ENCODE measurements at regions not wholly inside any gene's neighbourhood (a gene's known extent, or its start where the extent isn't known, plus 50 kb on each side); places are given as distances from the start of the nearest gene placed in this dataset.

DNA sequence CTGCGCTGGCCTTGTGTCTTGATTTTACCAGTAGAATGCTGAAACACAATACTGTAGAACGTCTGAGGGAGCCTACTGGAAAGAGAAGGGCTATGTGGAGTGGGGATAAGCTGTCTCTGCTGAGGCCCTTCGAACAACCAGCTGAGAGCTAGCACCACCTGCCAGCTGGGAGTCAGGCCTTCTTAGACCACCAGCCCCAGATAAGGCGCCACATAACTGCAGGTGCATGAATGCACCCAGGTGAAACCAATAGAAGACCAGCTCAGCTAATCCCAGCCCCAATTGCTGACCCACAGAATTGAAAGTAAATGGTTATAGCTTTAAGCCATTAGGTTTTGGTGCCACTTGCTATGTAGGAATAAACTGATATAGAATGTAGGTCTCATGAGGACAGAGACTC, 438.4 kb downstream of the ADRA2A start:
- TF ChIP-seq, protein P1, sequence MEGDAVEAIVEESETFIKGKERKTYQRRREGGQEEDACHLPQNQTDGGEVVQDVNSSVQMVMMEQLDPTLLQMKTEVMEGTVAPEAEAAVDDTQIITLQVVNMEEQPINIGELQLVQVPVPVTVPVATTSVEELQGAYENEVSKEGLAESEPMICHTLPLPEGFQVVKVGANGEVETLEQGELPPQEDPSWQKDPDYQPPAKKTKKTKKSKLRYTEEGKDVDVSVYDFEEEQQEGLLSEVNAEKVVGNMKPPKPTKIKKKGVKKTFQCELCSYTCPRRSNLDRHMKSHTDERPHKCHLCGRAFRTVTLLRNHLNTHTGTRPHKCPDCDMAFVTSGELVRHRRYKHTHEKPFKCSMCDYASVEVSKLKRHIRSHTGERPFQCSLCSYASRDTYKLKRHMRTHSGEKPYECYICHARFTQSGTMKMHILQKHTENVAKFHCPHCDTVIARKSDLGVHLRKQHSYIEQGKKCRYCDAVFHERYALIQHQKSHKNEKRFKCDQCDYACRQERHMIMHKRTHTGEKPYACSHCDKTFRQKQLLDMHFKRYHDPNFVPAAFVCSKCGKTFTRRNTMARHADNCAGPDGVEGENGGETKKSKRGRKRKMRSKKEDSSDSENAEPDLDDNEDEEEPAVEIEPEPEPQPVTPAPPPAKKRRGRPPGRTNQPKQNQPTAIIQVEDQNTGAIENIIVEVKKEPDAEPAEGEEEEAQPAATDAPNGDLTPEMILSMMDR (IDR thresholded peaks at IDR 0.05): no peak

DNA sequence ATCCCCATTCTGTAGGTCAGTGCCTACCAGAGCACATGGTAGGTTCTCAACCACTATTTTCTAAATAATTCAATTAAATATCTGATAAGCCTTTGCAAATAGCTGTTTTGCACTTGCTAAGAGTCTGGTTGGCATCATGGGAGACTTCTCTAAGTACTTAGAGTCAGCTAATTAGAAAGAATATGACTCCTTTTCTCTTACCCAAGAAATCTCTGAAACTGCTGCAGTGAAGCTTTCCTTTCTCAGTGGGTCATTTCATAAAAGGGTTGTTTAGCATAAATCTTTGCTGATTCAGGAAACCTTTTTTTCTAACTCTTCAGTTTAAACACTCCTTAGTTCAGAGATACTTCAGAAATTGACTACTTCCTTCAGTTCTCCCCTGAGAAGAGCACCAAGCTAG, 438.9 kb downstream of the ADRA2A start:
- TF ChIP-seq, protein P1 (IDR thresholded peaks at IDR 0.05): no peak

DNA sequence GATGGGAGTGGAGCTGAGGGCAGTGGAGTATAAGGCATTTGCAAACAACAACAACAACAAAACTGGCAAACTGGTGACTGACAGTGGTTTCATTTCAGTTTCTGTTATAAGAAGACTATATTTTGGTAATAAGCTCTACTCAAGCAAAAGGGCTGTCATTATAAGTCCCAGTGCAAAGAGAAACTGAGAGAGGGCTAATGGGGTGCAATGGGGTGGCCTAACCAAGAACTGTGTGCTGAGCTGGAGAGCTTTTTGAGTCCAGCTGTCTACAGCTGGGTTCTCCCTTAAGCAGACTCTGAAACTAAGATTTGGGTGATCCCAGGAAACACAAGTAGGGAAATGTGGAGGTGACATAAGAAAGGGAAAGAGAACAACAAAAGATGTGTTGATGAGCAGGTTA, 439.3 kb downstream of the ADRA2A start:
- TF ChIP-seq, protein P1 (IDR thresholded peaks at IDR 0.05): no peak

DNA sequence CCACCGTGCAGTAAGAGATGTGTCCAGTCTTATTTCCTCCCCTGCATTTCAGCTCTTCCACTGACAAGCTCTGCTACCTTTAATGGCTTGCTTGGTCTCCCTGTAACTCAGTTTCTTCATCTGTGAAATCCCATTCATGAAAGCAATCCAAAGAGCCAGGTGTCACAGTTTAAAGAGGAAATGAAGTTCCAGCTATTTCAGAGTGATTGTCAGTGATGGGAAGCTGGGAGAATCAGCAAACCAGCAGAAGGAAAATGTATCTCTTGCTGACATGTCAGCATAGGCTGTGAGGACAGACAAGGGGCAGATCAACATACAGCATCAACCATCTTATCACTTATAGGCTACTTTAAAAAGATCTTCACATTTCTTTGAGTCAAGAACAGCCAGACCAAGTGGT, 445.3 kb downstream of the ADRA2A start:
- TF ChIP-seq, protein P1 (IDR thresholded peaks at IDR 0.05): no peak

DNA sequence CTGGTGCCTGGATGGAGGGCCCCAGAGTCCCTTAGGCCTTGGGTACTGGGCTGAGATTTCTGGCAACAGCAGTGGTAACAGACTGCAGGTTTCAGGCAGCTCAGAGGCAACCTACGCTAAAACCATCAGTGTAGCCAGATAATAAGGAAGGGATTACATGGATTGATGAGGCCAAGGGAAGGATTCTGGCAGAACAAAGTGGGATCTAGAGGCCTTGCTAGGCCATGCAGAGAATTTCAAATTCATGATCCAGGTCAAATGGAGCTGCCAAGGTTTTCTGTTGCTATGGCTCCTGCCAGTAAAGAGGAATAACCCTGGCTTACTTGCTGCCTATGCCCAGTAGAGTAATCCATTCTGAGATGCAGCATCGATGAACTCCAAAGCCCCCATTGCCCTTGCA, 445.7 kb downstream of the ADRA2A start:
- TF ChIP-seq, protein P1 (IDR thresholded peaks at IDR 0.05): no peak

DNA sequence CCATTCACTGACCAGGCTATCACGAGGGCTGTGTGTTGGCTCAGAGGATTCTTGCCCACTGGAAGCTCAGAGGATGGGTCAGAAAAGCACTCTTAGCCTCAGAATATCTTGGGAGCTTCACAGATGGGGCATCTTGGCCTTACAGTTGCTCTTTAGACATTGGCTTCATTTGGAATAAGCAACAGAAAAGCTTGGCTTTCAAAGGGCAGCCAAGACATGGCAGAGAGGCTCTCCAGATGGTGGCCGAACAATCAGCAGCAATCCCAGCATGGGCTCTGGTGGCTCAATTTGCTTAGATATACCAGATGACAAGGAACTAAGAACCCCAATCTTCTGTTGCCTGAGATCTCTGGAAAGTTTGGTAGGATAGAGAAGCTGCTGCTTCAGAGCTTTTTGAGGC, 446.2 kb downstream of the ADRA2A start:
- TF ChIP-seq, protein P1 (IDR thresholded peaks at IDR 0.05): no peak

DNA sequence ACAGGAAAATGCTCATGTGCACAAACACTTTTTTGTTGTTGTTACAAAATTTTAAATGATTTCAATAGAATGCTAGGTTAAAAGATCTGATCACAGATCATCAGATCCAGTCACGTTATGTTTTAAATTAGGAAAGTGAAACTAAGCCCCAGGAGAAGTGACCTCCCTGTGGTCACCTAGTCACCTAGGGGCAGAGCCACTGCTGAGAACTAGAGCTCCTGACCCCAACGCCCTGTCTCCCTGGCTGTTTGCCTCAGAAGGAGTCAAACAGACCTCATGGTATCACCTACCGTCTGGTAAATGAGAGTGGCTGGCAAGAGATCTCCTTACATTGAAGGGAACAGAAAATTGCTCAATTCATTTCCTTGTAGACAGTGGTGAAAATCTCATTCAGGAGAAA, 447.3 kb downstream of the ADRA2A start:
- TF ChIP-seq, protein P1 (IDR thresholded peaks at IDR 0.05): no peak

DNA sequence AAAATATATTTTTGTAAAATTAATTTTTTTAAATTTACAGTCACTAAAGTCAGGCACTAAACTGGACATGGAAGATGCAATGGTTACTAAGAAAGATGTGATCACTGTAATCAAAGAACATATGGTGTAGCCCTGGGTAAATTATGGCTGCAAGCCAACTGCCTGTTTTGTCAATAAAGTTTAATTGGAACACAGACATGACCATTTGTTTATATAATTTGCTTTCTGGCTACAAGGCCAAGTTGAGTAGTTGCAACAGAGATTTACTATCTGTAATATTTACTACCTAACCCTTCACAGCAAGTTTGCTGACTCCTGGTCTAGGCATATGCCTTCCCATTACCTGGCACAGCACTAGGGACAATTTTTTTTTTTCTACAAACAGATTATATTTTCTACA, 448.9 kb downstream of the ADRA2A start:
- TF ChIP-seq, protein P1 (IDR thresholded peaks at IDR 0.05): no peak

All from LNCAP (cell line).